HCT116 (cell line): ENCODE measurements at regions not wholly inside any gene's neighbourhood (a gene's known extent, or its start where the extent isn't known, plus 50 kb on each side); places are given as distances from the start of the nearest gene placed in this dataset.

Source experiments
- ATAC-seq: fragments of 200-7000 bp; cut with Tn5 transposase; 2 replicates; pipeline ENCODE4 v1.9.1; 2020; ENCODE audit warnings: mild to moderate bottlenecking, moderate library complexity
- BruUV-seq: library from RNA; stranded (reverse); fragments of 400-500 nt; replicated peaks from 2 replicates; lab custom pipeline; 2021; lab: Mats Ljungman, UMichigan
- CTCF ChIA-PET: fragments of 300-600 bp; sonication (Branson Sonifier 250); formaldehyde crosslinking; loops from one replicate; lab custom pipeline; 2021; ENCODE audit warnings: antibody characterized with exemption; lab: Charles Lee
- POLR2A ChIA-PET: fragments of 300-600, 350-600 bp; sonication (Branson Sonifier 250); formaldehyde crosslinking; loops from one replicate; lab custom pipeline; 2021; ENCODE audit warnings: antibody characterized with exemption; lab: Charles Lee
- RAD21 ChIA-PET, 2 experiments: fragments of 300-600 bp; sonication (Branson Sonifier 250); formaldehyde crosslinking; loops; one replicate each; lab custom pipeline; 2023; ENCODE audit warnings: low total read pairs in 2 of 2; ENCODE audit not compliant: uncharacterized antibody in 2 of 2, unreplicated experiment in 2 of 2, low non-redundant PET in 1 of 2; lab: Charles Lee
- DNase-seq: peaks from one replicate; pipeline ENCODE4 v3.0.0-alpha.2; 2010; ENCODE audit warnings: low read depth, low spot score
- H2AFZ ChIP-seq: fragments of 200-600 bp; shearing (Covaris generic), sonication (generic); 2 replicates; pipeline ENCODE4 v1.6.1; 2017; ENCODE audit warnings: low read depth, mixed run types, mixed read lengths, antibody characterized with exemption, low read length; ENCODE audit not compliant: poor library complexity, severe bottlenecking
- H3K27ac ChIP-seq: 2 replicates; pipeline ENCODE4 v1.5.1; 2012; ENCODE audit warnings: low read depth, low read length
- H3K27me3 ChIP-seq: fragments of 200-600 bp; sonication (generic); 2 replicates; pipeline ENCODE4 v1.6.1; 2016; ENCODE audit warnings: mixed run types, low read length, mixed read lengths; ENCODE audit not compliant: insufficient read depth
- H3K36me3 ChIP-seq, 2 experiments: fragments of 200-500 bp in 1 of 2; fragments of 200-600 bp in 1 of 2; sonication (Bioruptor generic) in 1 of 2; sonication (generic) in 1 of 2; 2 replicates each; pipeline versions ENCODE4 v1.5.1 to v1.6.1; 2014 to 2016; ENCODE audit warnings: low read length in 2 of 2, inconsistent platforms in 1 of 2, mixed read lengths in 1 of 2, mixed run types in 1 of 2; ENCODE audit not compliant: insufficient read depth in 2 of 2, control insufficient read depth in 1 of 2
- H3K4me1 ChIP-seq, 2 experiments: fragments of 200-600 bp in 1 of 2; sonication (generic) in 1 of 2; 2 replicates each; pipeline versions ENCODE4 v1.5.1 to v1.6.1; 2012 to 2017; ENCODE audit warnings: low read length in 2 of 2, inconsistent platforms in 1 of 2, mild to moderate bottlenecking in 1 of 2, mixed read lengths in 1 of 2, mixed run types in 1 of 2, moderate library complexity in 1 of 2; ENCODE audit not compliant: insufficient read depth in 2 of 2, control insufficient read depth in 1 of 2
- H3K4me2 ChIP-seq: fragments of 200-600 bp; sonication (generic); 2 replicates; pipeline ENCODE4 v1.6.1; 2017; ENCODE audit warnings: mixed run types, low read length, mixed read lengths
- H3K4me3 ChIP-seq, 2 experiments: fragments of 200-600 bp in 1 of 2; sonication (generic) in 1 of 2; replicated peaks in 1 of 2; 2 replicates each; pipeline ENCODE4 v1.5.1; 2011 to 2016; ENCODE audit warnings: low read length in 2 of 2, control low read depth in 1 of 2, low read depth in 1 of 2, mild to moderate bottlenecking in 1 of 2, mixed read lengths in 1 of 2, mixed run types in 1 of 2
- H3K79me2 ChIP-seq: fragments of 200-600 bp; sonication (generic); 2 replicates; pipeline ENCODE4 v1.6.1; 2017; ENCODE audit warnings: mild to moderate bottlenecking, mixed run types, low read length, moderate library complexity, mixed read lengths; ENCODE audit not compliant: insufficient read depth
- H3K9ac ChIP-seq: fragments of 200-600 bp; sonication (generic); 2 replicates; pipeline ENCODE4 v1.6.1; 2016; ENCODE audit warnings: low read length, mixed read lengths
- H3K9me2 ChIP-seq: fragments of 200-600 bp; sonication (generic), shearing (Covaris generic); 2 replicates; pipeline ENCODE4 v1.6.1; 2017; ENCODE audit warnings: mixed run types, mild to moderate bottlenecking, moderate library complexity; ENCODE audit not compliant: insufficient read depth
- H3K9me3 ChIP-seq, 2 experiments: fragments of 200-500 bp in 1 of 2; fragments of 200-600 bp in 1 of 2; sonication (Bioruptor generic) in 1 of 2; sonication (generic) in 1 of 2; 2 replicates each; pipeline ENCODE4 v1.6.1; 2014 to 2017; ENCODE audit warnings: low read length in 2 of 2, mixed read lengths in 2 of 2, inconsistent platforms in 1 of 2, low read depth in 1 of 2, mild to moderate bottlenecking in 1 of 2, mixed run types in 1 of 2, moderate library complexity in 1 of 2; ENCODE audit not compliant: control insufficient read depth in 1 of 2, insufficient read depth in 1 of 2
- H4K20me1 ChIP-seq: fragments of 200-600 bp; sonication (generic), shearing (Covaris generic); 2 replicates; pipeline ENCODE4 v1.6.1; 2017; ENCODE audit warnings: mixed run types, mild to moderate bottlenecking, moderate library complexity; ENCODE audit not compliant: insufficient read depth
- CBX3 ChIP-seq: IDR thresholded peaks from 2 replicates; pipeline ENCODE4 v1.6.1; 2012; ENCODE audit warnings: low read depth
- CEBPB ChIP-seq: IDR thresholded peaks from 2 replicates; pipeline ENCODE4 v1.6.1; 2012; ENCODE audit warnings: low read depth
- EZH2 ChIP-seq: fragments of 200-600 bp; sonication (generic); IDR thresholded peaks from 2 replicates; pipeline ENCODE4 v1.6.1; 2017; ENCODE audit warnings: antibody characterized with exemption, mixed run types
- EZH2phosphoT487 ChIP-seq: fragments of 200-600 bp; IDR thresholded peaks from 2 replicates; pipeline ENCODE4 v1.6.1; 2018; ENCODE audit warnings: antibody characterized with exemption, borderline replicate concordance
- FOSL1 ChIP-seq: IDR thresholded peaks from 2 replicates; pipeline ENCODE4 v1.6.1; 2012; ENCODE audit warnings: low read depth
- POLR2A ChIP-seq: IDR thresholded peaks from 2 replicates; pipeline ENCODE4 v1.7.0; 2011; ENCODE audit warnings: borderline replicate concordance; ENCODE audit not compliant: insufficient read depth, insufficient read length; ENCODE audit errors: extremely low read depth
- POLR2AphosphoS5 ChIP-seq: IDR thresholded peaks from 2 replicates; pipeline ENCODE4 v1.6.1; 2011; ENCODE audit warnings: mild to moderate bottlenecking, low read depth, low read length, moderate library complexity
- RAD21 ChIP-seq: IDR thresholded peaks from 2 replicates; pipeline ENCODE4 v1.6.1; 2012; ENCODE audit warnings: low read depth, mild to moderate bottlenecking
- YY1 ChIP-seq: IDR thresholded peaks from 2 replicates; pipeline ENCODE4 v1.6.1; 2011; ENCODE audit warnings: low read length, low read depth, moderate library complexity, mild to moderate bottlenecking; ENCODE audit not compliant: insufficient replicate concordance; ENCODE audit errors: extremely low read depth
- intact Hi-C: fragments of 100-400 bp; cut with micrococcal nuclease; formaldehyde crosslinking; loops from 2 replicates; pipeline ENCODE4 v1.10.0; 2022
- TF ChIP-seq, protein P1 (sequence below): IDR thresholded peaks from 2 replicates; pipeline ENCODE4 v1.6.1; 2011; ENCODE audit warnings: mild to moderate bottlenecking, low read length, moderate library complexity; ENCODE audit not compliant: insufficient replicate concordance; ENCODE audit errors: extremely low read depth
- TF ChIP-seq, protein P2 (sequence below): IDR thresholded peaks from 2 replicates; pipeline ENCODE4 v1.6.1; 2012
- TF ChIP-seq, protein P3 (sequence below): IDR thresholded peaks from 2 replicates; pipeline ENCODE4 v1.6.1; 2012
- TF ChIP-seq, protein P4 (sequence below): IDR thresholded peaks from 2 replicates; pipeline ENCODE4 v1.6.1; 2012; ENCODE audit warnings: low read depth

DNA sequence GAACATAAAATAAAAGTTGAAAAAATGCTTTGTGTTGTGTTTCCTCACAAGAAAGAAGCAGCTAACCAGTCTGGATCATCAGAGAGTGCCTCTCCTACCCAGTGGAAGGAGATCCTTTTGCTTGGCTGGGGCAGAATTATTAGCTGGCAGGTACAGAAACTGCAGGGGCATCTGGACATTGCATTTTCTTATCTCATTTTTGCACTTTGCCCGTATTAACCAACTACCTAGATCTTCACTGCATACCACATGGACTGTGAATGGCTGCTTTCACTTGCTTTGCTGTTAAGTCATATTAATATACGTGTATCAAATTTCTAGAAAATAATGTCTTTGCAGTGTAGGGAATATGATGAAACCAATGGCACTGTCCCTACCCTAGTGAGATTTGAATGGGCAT lies 52.9 kb upstream of the PDGFRA start:
- ChIA-PET POLR2A (no interaction called here), RAD21 (no interaction called here), CTCF (no interaction called here)
- no TSS peak for BruUV-seq
- ATAC-seq = no peak
- Histone ChIP-seq H4K20me1 (no peaks in the 10 kb centered on the region), H3K27ac (no peak overlapping the region), H3K4me3 (no peak overlapping the region), H3K4me2 (no peak overlapping the region), H3K27me3 (no peaks in the 10 kb centered on the region), H3K9me2 (no peaks in the 10 kb centered on the region), H3K9me3 (no peaks in the 10 kb centered on the region), H2AFZ (no peak overlapping the region), H3K4me1 (no peaks in the 10 kb centered on the region), H3K9ac (no peak overlapping the region), H3K79me2 (no peaks in the 10 kb centered on the region), H3K36me3 (no peaks in the 10 kb centered on the region)
- TF ChIP-seq RAD21 (no peak), CEBPB (no peak), FOSL1 (no peak), EZH2 (no peak), EZH2phosphoT487 (no peak), CBX3 (no peak), POLR2AphosphoS5 (no peak), YY1 (no peak), POLR2A (no peak)
- TF ChIP-seq, protein P1, sequence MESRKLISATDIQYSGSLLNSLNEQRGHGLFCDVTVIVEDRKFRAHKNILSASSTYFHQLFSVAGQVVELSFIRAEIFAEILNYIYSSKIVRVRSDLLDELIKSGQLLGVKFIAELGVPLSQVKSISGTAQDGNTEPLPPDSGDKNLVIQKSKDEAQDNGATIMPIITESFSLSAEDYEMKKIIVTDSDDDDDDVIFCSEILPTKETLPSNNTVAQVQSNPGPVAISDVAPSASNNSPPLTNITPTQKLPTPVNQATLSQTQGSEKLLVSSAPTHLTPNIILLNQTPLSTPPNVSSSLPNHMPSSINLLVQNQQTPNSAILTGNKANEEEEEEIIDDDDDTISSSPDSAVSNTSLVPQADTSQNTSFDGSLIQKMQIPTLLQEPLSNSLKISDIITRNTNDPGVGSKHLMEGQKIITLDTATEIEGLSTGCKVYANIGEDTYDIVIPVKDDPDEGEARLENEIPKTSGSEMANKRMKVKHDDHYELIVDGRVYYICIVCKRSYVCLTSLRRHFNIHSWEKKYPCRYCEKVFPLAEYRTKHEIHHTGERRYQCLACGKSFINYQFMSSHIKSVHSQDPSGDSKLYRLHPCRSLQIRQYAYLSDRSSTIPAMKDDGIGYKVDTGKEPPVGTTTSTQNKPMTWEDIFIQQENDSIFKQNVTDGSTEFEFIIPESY = no peak
- TF ChIP-seq, protein P2, sequence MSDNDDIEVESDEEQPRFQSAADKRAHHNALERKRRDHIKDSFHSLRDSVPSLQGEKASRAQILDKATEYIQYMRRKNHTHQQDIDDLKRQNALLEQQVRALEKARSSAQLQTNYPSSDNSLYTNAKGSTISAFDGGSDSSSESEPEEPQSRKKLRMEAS = no peak
- TF ChIP-seq, protein P3, sequence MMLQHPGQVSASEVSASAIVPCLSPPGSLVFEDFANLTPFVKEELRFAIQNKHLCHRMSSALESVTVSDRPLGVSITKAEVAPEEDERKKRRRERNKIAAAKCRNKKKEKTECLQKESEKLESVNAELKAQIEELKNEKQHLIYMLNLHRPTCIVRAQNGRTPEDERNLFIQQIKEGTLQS = no peak
- TF ChIP-seq, protein P4, sequence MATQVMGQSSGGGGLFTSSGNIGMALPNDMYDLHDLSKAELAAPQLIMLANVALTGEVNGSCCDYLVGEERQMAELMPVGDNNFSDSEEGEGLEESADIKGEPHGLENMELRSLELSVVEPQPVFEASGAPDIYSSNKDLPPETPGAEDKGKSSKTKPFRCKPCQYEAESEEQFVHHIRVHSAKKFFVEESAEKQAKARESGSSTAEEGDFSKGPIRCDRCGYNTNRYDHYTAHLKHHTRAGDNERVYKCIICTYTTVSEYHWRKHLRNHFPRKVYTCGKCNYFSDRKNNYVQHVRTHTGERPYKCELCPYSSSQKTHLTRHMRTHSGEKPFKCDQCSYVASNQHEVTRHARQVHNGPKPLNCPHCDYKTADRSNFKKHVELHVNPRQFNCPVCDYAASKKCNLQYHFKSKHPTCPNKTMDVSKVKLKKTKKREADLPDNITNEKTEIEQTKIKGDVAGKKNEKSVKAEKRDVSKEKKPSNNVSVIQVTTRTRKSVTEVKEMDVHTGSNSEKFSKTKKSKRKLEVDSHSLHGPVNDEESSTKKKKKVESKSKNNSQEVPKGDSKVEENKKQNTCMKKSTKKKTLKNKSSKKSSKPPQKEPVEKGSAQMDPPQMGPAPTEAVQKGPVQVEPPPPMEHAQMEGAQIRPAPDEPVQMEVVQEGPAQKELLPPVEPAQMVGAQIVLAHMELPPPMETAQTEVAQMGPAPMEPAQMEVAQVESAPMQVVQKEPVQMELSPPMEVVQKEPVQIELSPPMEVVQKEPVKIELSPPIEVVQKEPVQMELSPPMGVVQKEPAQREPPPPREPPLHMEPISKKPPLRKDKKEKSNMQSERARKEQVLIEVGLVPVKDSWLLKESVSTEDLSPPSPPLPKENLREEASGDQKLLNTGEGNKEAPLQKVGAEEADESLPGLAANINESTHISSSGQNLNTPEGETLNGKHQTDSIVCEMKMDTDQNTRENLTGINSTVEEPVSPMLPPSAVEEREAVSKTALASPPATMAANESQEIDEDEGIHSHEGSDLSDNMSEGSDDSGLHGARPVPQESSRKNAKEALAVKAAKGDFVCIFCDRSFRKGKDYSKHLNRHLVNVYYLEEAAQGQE = no peak
- no peak for DNase-seq
- intact Hi-C loops = no loop called here
